ENCODE measurements at regions not wholly inside any gene's neighbourhood (a gene's known extent, or its start where the extent isn't known, plus 50 kb on each side); places are given as distances from the start of the nearest gene placed in this dataset.

DNA sequence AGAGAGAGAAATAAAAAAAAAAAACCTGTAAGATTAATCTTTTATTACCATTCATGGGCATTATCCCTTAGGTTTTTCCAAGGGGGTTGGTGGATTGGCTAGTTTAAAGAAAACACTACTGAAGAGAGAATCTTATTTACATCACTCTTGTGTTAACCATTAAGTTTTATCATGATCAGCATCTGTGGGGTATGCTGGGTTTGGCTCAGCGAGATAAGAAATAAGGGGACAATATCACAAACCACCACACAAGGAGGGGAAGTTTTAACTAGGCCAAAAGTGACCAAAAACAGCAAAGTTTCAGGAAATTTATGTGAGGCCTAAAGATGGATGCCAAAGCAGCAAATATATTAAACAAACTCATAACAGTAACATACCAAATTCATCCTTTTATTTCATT is 548.6 kb downstream of the SLC16A7 start (continued):
- TF ChIP-seq CHD7 (IDR thresholded peaks at IDR 0.05; ENCODE audit: low read depth, low read length) (no peak), ZNF274 (IDR thresholded peaks at IDR 0.05; ENCODE audit: borderline replicate concordance, low read depth, low read length) (no peak), TAF9B (IDR thresholded peaks at IDR 0.05; ENCODE audit: partially characterized antibody) (no peak), MITF (IDR thresholded peaks at IDR 0.05) (0 out of 2 replicates have a peak, but pooled peaks have one; percentile 17), TCFL5 (CRISPR knock-in tag; conservative IDR thresholded peaks at IDR 0.05) (no peak), LEF1 (IDR thresholded peaks at IDR 0.05) (peak; percentile 97), EP300 (IDR thresholded peaks at IDR 0.05; ENCODE audit: low read length) (peak; percentile 98), BRD4 (IDR thresholded peaks at IDR 0.05) (0 out of 2 replicates have a peak, but pooled peaks have one; percentile 0), HDAC3 (IDR thresholded peaks at IDR 0.05; ENCODE audit: borderline replicate concordance, partially characterized antibody) (peak; percentile 85), GATAD2A (IDR thresholded peaks at IDR 0.05) (peak; percentile 24; the same call in 1 of the 2 replicates), MAZ (CRISPR knock-in tag; conservative IDR thresholded peaks at IDR 0.05 in 1 of 2, IDR thresholded peaks at IDR 0.05 in 1 of 2) (peak in 1 of 2 experiments; percentile 34; a peak in 1 of 4 replicates), POLR2AphosphoS5 (IDR thresholded peaks at IDR 0.05; ENCODE audit: control insufficient read depth, insufficient read depth, low read depth, low read length) (peak; percentile 83; the same call in 1 of the 2 replicates), ZNF584 (CRISPR knock-in tag; IDR thresholded peaks at IDR 0.05; ENCODE audit: low read depth) (0 out of 2 replicates have a peak, but pooled peaks have one; percentile 31), ARID1B (IDR thresholded peaks at IDR 0.05) (peak; percentile 98), RBM15 (IDR thresholded peaks at IDR 0.05; ENCODE audit: insufficient read depth, low read length) (no peak)

All from K562 (cell line).